WERI-Rb-1 (cell line): ENCODE measurements at regions not wholly inside any gene's neighbourhood (a gene's known extent, or its start where the extent isn't known, plus 50 kb on each side); places are given as distances from the start of the nearest gene placed in this dataset.

Experiments used
- DNase-seq: peaks from one replicate; pipeline ENCODE4 v3.0.0-alpha.2; 2020
- H3K27ac ChIP-seq: fragments of 250-450 bp; sonication (Bioruptor Pico); 2 replicates; pipeline ENCODE4 v1.5.1; 2020; ENCODE audit warnings: mild to moderate bottlenecking, moderate library complexity
- H3K27me3 ChIP-seq: fragments of 250-450 bp; sonication (Bioruptor Pico); 2 replicates; pipeline ENCODE4 v1.5.1; 2021; ENCODE audit warnings: mild to moderate bottlenecking, low read depth, moderate library complexity; ENCODE audit not compliant: insufficient read depth, severe bottlenecking
- H3K36me3 ChIP-seq: fragments of 250-450 bp; sonication (Bioruptor Pico); 2 replicates; pipeline ENCODE4 v1.5.1; 2020; ENCODE audit warnings: mild to moderate bottlenecking, moderate library complexity
- H3K4me3 ChIP-seq: 2 replicates; pipeline ENCODE4 v1.5.1; 2011; ENCODE audit warnings: low read depth, mild to moderate bottlenecking, control low read depth, low read length
- H3K9me3 ChIP-seq: fragments of 250-450 bp; sonication (Bioruptor Pico); 2 replicates; pipeline ENCODE4 v1.5.1; 2021; ENCODE audit warnings: mild to moderate bottlenecking, moderate library complexity; ENCODE audit not compliant: severe bottlenecking
- CTCF ChIP-seq: IDR thresholded peaks from 2 replicates; pipeline ENCODE4 v1.5.1; 2011; ENCODE audit warnings: low read depth, mild to moderate bottlenecking, control low read depth, inconsistent platforms, low read length

- Histone ChIP-seq H3K4me3 (no peak overlapping the region), H3K36me3 (no peaks in the 10 kb centered on the region), H3K27ac (no peak overlapping the region), H3K27me3 (no peaks in the 10 kb centered on the region), H3K9me3 (no peaks in the 10 kb centered on the region)
- no peak for TF ChIP-seq CTCF
- no peak for DNase-seq
Observed at GRCh38 chr4:59120287-59120814, 2010.2 kb upstream of the IGFBP7 start.

- DNase-seq: peak; percentile 40
- no peaks in the 10 kb centered on the region for H3K36me3 ChIP-seq
- H3K4me3 ChIP-seq: no peak overlapping the region
Observed at GRCh38 chr4:59122626-59123025, 2012.4 kb upstream of the IGFBP7 start.

GRCh38 chr4:59126159-59126558 is 2016.0 kb upstream of the IGFBP7 start:
- DNase-seq: no peak
- no peak overlapping the region for H3K4me3 ChIP-seq
- TF ChIP-seq CTCF: no peak
- no peaks in the 10 kb centered on the region for H3K27me3 ChIP-seq
- H3K36me3 ChIP-seq: no peaks in the 10 kb centered on the region
- no peak overlapping the region for H3K27ac ChIP-seq
- H3K9me3 ChIP-seq: no peaks in the 10 kb centered on the region

More at GRCh38 chr4:59122626-59123025, 2012.4 kb upstream of the IGFBP7 start:
- H3K27ac ChIP-seq: no peak overlapping the region
- no peak for TF ChIP-seq CTCF
- H3K9me3 ChIP-seq: no peaks in the 10 kb centered on the region
- H3K27me3 ChIP-seq: no peaks in the 10 kb centered on the region

GRCh38 chr4:59127006-59127405 is 2016.8 kb upstream of the IGFBP7 start:
- H3K27me3 ChIP-seq: no peaks in the 10 kb centered on the region
- H3K4me3 ChIP-seq: no peak overlapping the region
- TF ChIP-seq CTCF: no peak
- H3K9me3 ChIP-seq: no peaks in the 10 kb centered on the region
- H3K36me3 ChIP-seq: no peaks in the 10 kb centered on the region
- no peak for DNase-seq
- no peak overlapping the region for H3K27ac ChIP-seq

GRCh38 chr4:59127743-59128142 is 2017.6 kb upstream of the IGFBP7 start:
- no peak for DNase-seq
- Histone ChIP-seq H3K36me3 (no peaks in the 10 kb centered on the region), H3K27ac (no peak overlapping the region), H3K4me3 (no peak overlapping the region), H3K9me3 (no peaks in the 10 kb centered on the region), H3K27me3 (no peaks in the 10 kb centered on the region)
- TF ChIP-seq CTCF: no peak
